ENCODE measurements at regions not wholly inside any gene's neighbourhood (a gene's known extent, or its start where the extent isn't known, plus 50 kb on each side); places are given as distances from the start of the nearest gene placed in this dataset.

- no peak for DNase-seq (ENCODE audit: low read depth)
Measured at GRCh38 chr4:152094970-152095700, 334.3 kb upstream of the GATB start.

- no peak for DNase-seq (ENCODE audit: low read depth)
Measured at GRCh38 chr4:152091405-152091804, 330.6 kb upstream of the GATB start.

- DNase-seq (ENCODE audit: low read depth) = no peak
Measured at GRCh38 chr4:152090543-152090942, 329.7 kb upstream of the GATB start.

- no peak for DNase-seq (ENCODE audit: low read depth)
Measured at GRCh38 chr4:152089584-152089983, 328.8 kb upstream of the GATB start.

- no peak for DNase-seq (ENCODE audit: low read depth)
Measured at GRCh38 chr4:152087335-152087734, 326.5 kb upstream of the GATB start.

- no peak for DNase-seq (ENCODE audit: low read depth)
Measured at GRCh38 chr4:152085657-152086056, 324.9 kb upstream of the GATB start.

GRCh38 chr4:152083338-152083737 lies 322.5 kb upstream of the GATB start:
- no peak for DNase-seq (ENCODE audit: low read depth)

GRCh38 chr4:152081024-152081423 lies 320.2 kb upstream of the GATB start:
- no peak for DNase-seq (ENCODE audit: low read depth)

GRCh38 chr4:152079543-152080293 lies 318.9 kb upstream of the GATB start:
- no peak for DNase-seq (ENCODE audit: low read depth)

GRCh38 chr4:152079079-152079478 lies 318.3 kb upstream of the GATB start:
- DNase-seq (ENCODE audit: low read depth) = no peak

- no peak for DNase-seq (ENCODE audit: low read depth)
Measured at GRCh38 chr4:152077582-152077981, 316.8 kb upstream of the GATB start.

- no peak for DNase-seq (ENCODE audit: low read depth)
Measured at GRCh38 chr4:152075253-152075928, 314.6 kb upstream of the GATB start.

- no peak for DNase-seq (ENCODE audit: low read depth)
Measured at GRCh38 chr4:152074573-152074972, 313.8 kb upstream of the GATB start.

GRCh38 chr4:152074088-152074437 lies 313.3 kb upstream of the GATB start:
- no peak for DNase-seq (ENCODE audit: low read depth)

- no peak for DNase-seq (ENCODE audit: low read depth)
Measured at GRCh38 chr4:152073351-152074087, 312.7 kb upstream of the GATB start.

- no peak for DNase-seq (ENCODE audit: low read depth)
Measured at GRCh38 chr4:152072906-152073305, 312.1 kb upstream of the GATB start.

- no peak for DNase-seq (ENCODE audit: low read depth)
Measured at GRCh38 chr4:152072001-152072485, 311.2 kb upstream of the GATB start.

GRCh38 chr4:152070854-152071253 lies 310.0 kb upstream of the GATB start:
- DNase-seq (ENCODE audit: low read depth) = no peak

- DNase-seq (ENCODE audit: low read depth) = no peak
Measured at GRCh38 chr4:152068866-152069265, 308.1 kb upstream of the GATB start.

- no peak for DNase-seq (ENCODE audit: low read depth)
Measured at GRCh38 chr4:152065545-152065944, 304.7 kb upstream of the GATB start.

GRCh38 chr4:152064753-152065152 lies 303.9 kb upstream of the GATB start:
- no peak for DNase-seq (ENCODE audit: low read depth)

GRCh38 chr4:152064282-152064681 lies 303.5 kb upstream of the GATB start:
- DNase-seq (ENCODE audit: low read depth) = no peak
